Stimulated activated CD8-positive, alpha-beta memory T cell treated with anti-CD3 and anti-CD28 coated beads, Interleukin-4, amount 100 ng/mL, for 24 hours (primary cell): ENCODE measurements at regions not wholly inside any gene's neighbourhood (a gene's known extent, or its start where the extent isn't known, plus 50 kb on each side); places are given as distances from the start of the nearest gene placed in this dataset.
"Not testable (repeated sequence)": the region's sequence is repeated elsewhere in the genome, so short reads cannot be mapped to it uniquely, and the experiment has no call there.

Source experiments
- DNase-seq: peaks from one replicate; pipeline ENCODE4 v3.0.0-alpha.2; 2020; ENCODE audit warnings: low read depth

- no peak for DNase-seq
These were observed 137.0 kb downstream of the TMEM114 start for GRCh38 chr16:8453359-8453758.

- DNase-seq = no peak
These were observed 137.4 kb downstream of the TMEM114 start for GRCh38 chr16:8452941-8453340.

GRCh38 chr16:8436931-8437330 lies 153.4 kb downstream of the TMEM114 start:
- no peak for DNase-seq

GRCh38 chr16:8431783-8432182 lies 158.5 kb downstream of the TMEM114 start:
- no peak for DNase-seq

- no peak for DNase-seq
These were observed 159.9 kb downstream of the TMEM114 start for GRCh38 chr16:8430401-8430800.

GRCh38 chr16:8426569-8426968 lies 163.7 kb downstream of the TMEM114 start:
- no peak for DNase-seq

GRCh38 chr16:8417145-8417544 lies 173.2 kb downstream of the TMEM114 start:
- no peak for DNase-seq

GRCh38 chr16:8408855-8409567 lies 181.3 kb downstream of the TMEM114 start:
- DNase-seq = no peak

- no peak for DNase-seq
These were observed 183.0 kb downstream of the TMEM114 start for GRCh38 chr16:8407351-8407750.

- no peak for DNase-seq
These were observed 186.1 kb downstream of the TMEM114 start for GRCh38 chr16:8403978-8404749.

GRCh38 chr16:8402981-8403843 lies 187.1 kb downstream of the TMEM114 start:
- DNase-seq = no peak

GRCh38 chr16:8400683-8401082 lies 189.6 kb downstream of the TMEM114 start:
- not testable (repeated sequence) for DNase-seq

GRCh38 chr16:8398548-8398947 lies 191.8 kb downstream of the TMEM114 start:
- no peak for DNase-seq

GRCh38 chr16:8397223-8397622 lies 193.1 kb downstream of the TMEM114 start:
- DNase-seq = no peak

GRCh38 chr16:8396463-8396862 lies 193.8 kb downstream of the TMEM114 start:
- no peak for DNase-seq

GRCh38 chr16:8391257-8391656 lies 199.1 kb downstream of the TMEM114 start:
- no peak for DNase-seq

GRCh38 chr16:8388684-8389083 lies 201.6 kb downstream of the TMEM114 start:
- DNase-seq = no peak

GRCh38 chr16:8381814-8382213 lies 208.5 kb downstream of the TMEM114 start:
- DNase-seq = no peak

- no peak for DNase-seq
These were observed 210.0 kb downstream of the TMEM114 start for GRCh38 chr16:8380311-8380710.

GRCh38 chr16:8377864-8378263 lies 212.4 kb downstream of the TMEM114 start:
- no peak for DNase-seq

- DNase-seq = no peak
These were observed 213.5 kb downstream of the TMEM114 start for GRCh38 chr16:8376858-8377257.

- DNase-seq = no peak
These were observed 213.9 kb downstream of the TMEM114 start for GRCh38 chr16:8376430-8376829.

- DNase-seq = no peak
These were observed 215.1 kb downstream of the TMEM114 start for GRCh38 chr16:8375232-8375587.
